A549 (cell line): ENCODE measurements at regions not wholly inside any gene's neighbourhood (a gene's known extent, or its start where the extent isn't known, plus 50 kb on each side); places are given as distances from the start of the nearest gene placed in this dataset.
"Not testable (repeated sequence)": the region's sequence is repeated elsewhere in the genome, so short reads cannot be mapped to it uniquely, and the experiment has no call there.

Experiments used
- MYC ChIP-seq: IDR thresholded peaks from 2 replicates; pipeline ENCODE4 v1.6.1; 2012; ENCODE audit warnings: mild to moderate bottlenecking, inconsistent platforms, low read length, improper control_type of control experiment, borderline replicate concordance
- POLR2A ChIP-seq: IDR thresholded peaks from 2 replicates; pipeline ENCODE4 v1.6.1; 2012; ENCODE audit warnings: mild to moderate bottlenecking, low read length
- RAD21 ChIP-seq, 2 experiments: fragments of >200 bp in 1 of 2; sonication (Bioruptor Twin) in 1 of 2; formaldehyde crosslinking in 1 of 2; IDR thresholded peaks in 1 of 2; conservative IDR thresholded peaks in 1 of 2; 2 replicates in 1 of 2; 3 replicates in 1 of 2; pipeline ENCODE4 v1.6.1; 2012 to 2018; ENCODE audit warnings: inconsistent platforms in 1 of 2
- RCOR1 ChIP-seq: fragments of 150-350 bp; IDR thresholded peaks from 2 replicates; pipeline ENCODE4 v1.6.1; 2014; ENCODE audit warnings: antibody characterized with exemption, low read length, low read depth
- ZFP36 ChIP-seq: fragments of 450-650 bp; IDR thresholded peaks from 2 replicates; pipeline ENCODE4 v1.6.1; 2014; ENCODE audit warnings: borderline replicate concordance; ENCODE audit not compliant: partially characterized antibody
- TF ChIP-seq, protein P1 (sequence below): fragments of >200 bp; sonication (Bioruptor Twin); formaldehyde crosslinking; IDR thresholded peaks from 3 replicates; pipeline ENCODE4 v1.5.1; 2016

DNA sequence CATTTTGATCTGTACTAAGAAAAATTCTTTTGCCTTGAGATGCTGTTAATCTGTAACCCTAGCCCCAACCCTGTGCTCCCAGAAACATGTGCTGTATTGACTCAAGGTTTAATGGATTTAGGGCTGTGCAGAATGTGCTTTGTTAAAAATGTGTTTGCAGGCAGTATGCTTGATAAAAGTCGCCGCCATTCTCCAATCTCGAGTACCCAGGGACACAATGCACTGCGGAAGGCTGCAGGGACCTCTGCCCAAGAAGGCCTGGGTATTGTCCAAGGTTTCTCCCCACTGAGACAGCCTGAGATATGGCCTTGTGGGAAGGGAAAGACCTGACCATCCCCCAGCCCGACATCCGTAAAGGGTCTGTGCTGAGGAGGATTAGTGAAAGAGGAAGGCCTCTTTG is 454.5 kb downstream of the KLHL4 start:
- TF ChIP-seq MYC; ZFP36; RCOR1; POLR2A; RAD21 (conservative IDR thresholded peaks at IDR 0.05 in 1 of 2, IDR thresholded peaks at IDR 0.05 in 1 of 2): not testable (repeated sequence)
- TF ChIP-seq, protein P1, sequence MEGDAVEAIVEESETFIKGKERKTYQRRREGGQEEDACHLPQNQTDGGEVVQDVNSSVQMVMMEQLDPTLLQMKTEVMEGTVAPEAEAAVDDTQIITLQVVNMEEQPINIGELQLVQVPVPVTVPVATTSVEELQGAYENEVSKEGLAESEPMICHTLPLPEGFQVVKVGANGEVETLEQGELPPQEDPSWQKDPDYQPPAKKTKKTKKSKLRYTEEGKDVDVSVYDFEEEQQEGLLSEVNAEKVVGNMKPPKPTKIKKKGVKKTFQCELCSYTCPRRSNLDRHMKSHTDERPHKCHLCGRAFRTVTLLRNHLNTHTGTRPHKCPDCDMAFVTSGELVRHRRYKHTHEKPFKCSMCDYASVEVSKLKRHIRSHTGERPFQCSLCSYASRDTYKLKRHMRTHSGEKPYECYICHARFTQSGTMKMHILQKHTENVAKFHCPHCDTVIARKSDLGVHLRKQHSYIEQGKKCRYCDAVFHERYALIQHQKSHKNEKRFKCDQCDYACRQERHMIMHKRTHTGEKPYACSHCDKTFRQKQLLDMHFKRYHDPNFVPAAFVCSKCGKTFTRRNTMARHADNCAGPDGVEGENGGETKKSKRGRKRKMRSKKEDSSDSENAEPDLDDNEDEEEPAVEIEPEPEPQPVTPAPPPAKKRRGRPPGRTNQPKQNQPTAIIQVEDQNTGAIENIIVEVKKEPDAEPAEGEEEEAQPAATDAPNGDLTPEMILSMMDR, result not testable (repeated sequence)
